B cell (primary cell): ENCODE measurements at regions not wholly inside any gene's neighbourhood (a gene's known extent, or its start where the extent isn't known, plus 50 kb on each side); places are given as distances from the start of the nearest gene placed in this dataset.

Source experiments
- ATAC-seq: fragments of 200-7000 bp; cut with Tn5 transposase; one replicate; pipeline ENCODE4 v1.10.0; 2021; ENCODE audit warnings: low read depth, mild to moderate bottlenecking, moderate number of reproducible peaks, moderate library complexity
- CTCF ChIA-PET: fragments of 350-600 bp; sonication (Branson Sonifier 250); formaldehyde crosslinking; loops from one replicate; lab custom pipeline; 2021; ENCODE audit warnings: antibody characterized with exemption, inconsistent platforms; lab: Charles Lee
- POLR2A ChIA-PET: fragments of 350-600 bp; sonication (Branson Sonifier 250); formaldehyde crosslinking; loops from one replicate; lab custom pipeline; 2021; ENCODE audit warnings: antibody characterized with exemption; lab: Charles Lee
- DNase-seq: peaks from one replicate; pipeline ENCODE4 v3.0.0; 2013
- H2AFZ ChIP-seq: 2 replicates; pipeline ENCODE4 v1.6.1; 2012; ENCODE audit warnings: mild to moderate bottlenecking, low read depth, low read length; ENCODE audit not compliant: insufficient read depth, poor library complexity, severe bottlenecking
- H3K27ac ChIP-seq, 2 donors: 1 replicate in 1 of 2; 2 replicates in 1 of 2; pipeline ENCODE4 v1.5.1; 2012 to 2013; ENCODE audit warnings: low read length in 2 of 2, mild to moderate bottlenecking in 2 of 2, moderate library complexity in 1 of 2
- H3K27me3 ChIP-seq, 4 experiments: fragments of 200-600 bp in 1 of 4; sonication (generic) in 1 of 4; replicated peaks in 1 of 4; 1 replicate in 2 of 4; 2 replicates in 2 of 4; pipeline versions ENCODE4 v1.6.1 to v1.7.0; 2013 to 2016; ENCODE audit warnings: low read length in 3 of 4, mild to moderate bottlenecking in 2 of 4, mixed read lengths in 1 of 4, moderate library complexity in 1 of 4; ENCODE audit not compliant: insufficient read depth in 4 of 4, control insufficient read depth in 3 of 4; ENCODE audit errors: control extremely low read depth in 1 of 4
- H3K36me3 ChIP-seq, 2 experiments: replicated peaks in 1 of 2; 1 replicate in 1 of 2; 2 replicates in 1 of 2; pipeline versions ENCODE4 v1.6.1 to v1.7.1; 2013; ENCODE audit warnings: low read length in 1 of 2; ENCODE audit not compliant: insufficient read depth in 2 of 2, control insufficient read depth in 1 of 2; ENCODE audit errors: control extremely low read depth in 1 of 2, extremely low read depth in 1 of 2
- H3K4me1 ChIP-seq, 2 donors: fragments of 200-600 bp in 1 of 2; sonication (generic) in 1 of 2; 1 replicate in 1 of 2; 2 replicates in 1 of 2; pipeline versions ENCODE4 v1.5.1 to v1.6.1; 2013 to 2017; ENCODE audit warnings: low read length in 2 of 2; ENCODE audit not compliant: control insufficient read depth in 2 of 2, insufficient read depth in 2 of 2
- H3K4me2 ChIP-seq: replicated peaks from 2 replicates; pipeline ENCODE3; 2012; ENCODE audit warnings: mild to moderate bottlenecking, low read depth, low read length; ENCODE audit not compliant: poor library complexity, severe bottlenecking
- H3K4me3 ChIP-seq, 5 experiments: fragments of 200-600 bp in 1 of 5; sonication (generic) in 1 of 5; 1 replicate in 3 of 5; 2 replicates in 2 of 5; pipeline versions ENCODE4 v1.5.1 to v1.7.0; 2011 to 2016; ENCODE audit warnings: low read length in 4 of 5, mild to moderate bottlenecking in 4 of 5, low read depth in 2 of 5, control low read depth in 1 of 5, moderate library complexity in 1 of 5; ENCODE audit not compliant: insufficient read depth in 1 of 5; ENCODE audit errors: control extremely low read depth in 1 of 5, extremely low read depth in 1 of 5
- H3K79me2 ChIP-seq: fragments of 200-600 bp; sonication (generic); one replicate; pipeline ENCODE4 v1.6.0; 2016; ENCODE audit warnings: low read length; ENCODE audit not compliant: control insufficient read depth, insufficient read depth
- H3K9ac ChIP-seq: fragments of 200-600 bp; sonication (generic); 2 replicates; pipeline ENCODE4 v1.6.1; 2017; ENCODE audit warnings: mild to moderate bottlenecking, low read length, moderate library complexity
- H3K9me3 ChIP-seq, 3 donors: one replicate each; pipeline versions ENCODE4 v1.6.1 to v1.7.1; 2013; ENCODE audit warnings: low read length in 2 of 3; ENCODE audit not compliant: control insufficient read depth in 2 of 3, insufficient read depth in 1 of 3; ENCODE audit errors: control extremely low read depth in 1 of 3
- H4K20me1 ChIP-seq: 2 replicates; pipeline ENCODE4 v1.6.0; 2012; ENCODE audit warnings: mild to moderate bottlenecking, low read length; ENCODE audit not compliant: insufficient read depth, control insufficient read depth, poor library complexity, severe bottlenecking
- H3K27ac Mint-ChIP-seq: one replicate; pipeline ENCODE4 v1.8.0; 2021; ENCODE audit warnings: mixed read lengths
- H3K27me3 Mint-ChIP-seq: one replicate; pipeline ENCODE4 v1.8.0; 2021; ENCODE audit warnings: mixed read lengths
- H3K4me1 Mint-ChIP-seq: one replicate; pipeline ENCODE4 v1.8.0; 2021; ENCODE audit warnings: mixed read lengths
- H3K4me3 Mint-ChIP-seq: one replicate; pipeline ENCODE4 v1.8.0; 2021; ENCODE audit warnings: mixed read lengths
- H3K9me3 Mint-ChIP-seq: one replicate; pipeline ENCODE4 v1.8.0; 2022; ENCODE audit warnings: mixed read lengths; ENCODE audit not compliant: insufficient read depth
- EZH2 ChIP-seq: IDR thresholded peaks from 2 replicates; pipeline ENCODE4 v1.6.1; 2012; ENCODE audit warnings: borderline replicate concordance, low read depth, mild to moderate bottlenecking, moderate library complexity, low read length; ENCODE audit not compliant: insufficient read depth, poor library complexity, severe bottlenecking
- WGBS: methylation state at CpG from one replicate; pipeline ENCODE4 v1.1.5; 2013; ENCODE audit warnings: missing lambda C conversion rate; ENCODE audit not compliant: insufficient coverage; 5-methylcytosine and 5-hydroxymethylcytosine counted together
- intact Hi-C: fragments of 100-400 bp; cut with micrococcal nuclease; formaldehyde crosslinking; loops from one replicate; pipeline ENCODE4 v1.10.0; 2022
- TF ChIP-seq, protein P1 (sequence below): fragments of 200-600 bp; IDR thresholded peaks from one replicate; pipeline ENCODE4 v1.8.0; 2022; ENCODE audit warnings: antibody characterized with exemption, mild to moderate bottlenecking

- Histone ChIP-seq H3K79me2 (no peaks in the 10 kb centered on the region), H4K20me1 (no peaks in the 10 kb centered on the region), H3K4me2 (no peak overlapping the region), H3K36me3 (no peaks in the 10 kb centered on the region), H3K27me3 (no peaks in the 10 kb centered on the region), H3K4me1 (no peaks in the 10 kb centered on the region), H3K9me3 (peaks cover 0 to 13% (median 7%) of the 10 kb centered on the region in 3 donors), H3K9ac (no peak overlapping the region), H2AFZ (no peak overlapping the region), H3K4me3 (no peak overlapping the region), H3K27ac (no peak overlapping the region)
- H3K4me1 Mint-ChIP-seq = no peaks in the 10 kb centered on the region
- TF ChIP-seq EZH2 = no peak
- TF ChIP-seq, protein P1, sequence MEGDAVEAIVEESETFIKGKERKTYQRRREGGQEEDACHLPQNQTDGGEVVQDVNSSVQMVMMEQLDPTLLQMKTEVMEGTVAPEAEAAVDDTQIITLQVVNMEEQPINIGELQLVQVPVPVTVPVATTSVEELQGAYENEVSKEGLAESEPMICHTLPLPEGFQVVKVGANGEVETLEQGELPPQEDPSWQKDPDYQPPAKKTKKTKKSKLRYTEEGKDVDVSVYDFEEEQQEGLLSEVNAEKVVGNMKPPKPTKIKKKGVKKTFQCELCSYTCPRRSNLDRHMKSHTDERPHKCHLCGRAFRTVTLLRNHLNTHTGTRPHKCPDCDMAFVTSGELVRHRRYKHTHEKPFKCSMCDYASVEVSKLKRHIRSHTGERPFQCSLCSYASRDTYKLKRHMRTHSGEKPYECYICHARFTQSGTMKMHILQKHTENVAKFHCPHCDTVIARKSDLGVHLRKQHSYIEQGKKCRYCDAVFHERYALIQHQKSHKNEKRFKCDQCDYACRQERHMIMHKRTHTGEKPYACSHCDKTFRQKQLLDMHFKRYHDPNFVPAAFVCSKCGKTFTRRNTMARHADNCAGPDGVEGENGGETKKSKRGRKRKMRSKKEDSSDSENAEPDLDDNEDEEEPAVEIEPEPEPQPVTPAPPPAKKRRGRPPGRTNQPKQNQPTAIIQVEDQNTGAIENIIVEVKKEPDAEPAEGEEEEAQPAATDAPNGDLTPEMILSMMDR = no peak
- no CpG with 5 or more reads among the region's 2 CpGs for WGBS
- no peak overlapping the region for H3K27ac Mint-ChIP-seq
- DNase-seq (no peak), ATAC-seq (no peak)
- intact Hi-C loops = no loop called here
- no peaks in the 10 kb centered on the region for H3K27me3 Mint-ChIP-seq
- H3K4me3 Mint-ChIP-seq = no peak overlapping the region
- peaks cover 6% of the 10 kb centered on the region for H3K9me3 Mint-ChIP-seq
- POLR2A ChIA-PET = no interaction called here
- CTCF ChIA-PET = no interaction called here
Observed at GRCh38 chr14:82192387-82192786, 658.7 kb upstream of the SEL1L start.

DNA sequence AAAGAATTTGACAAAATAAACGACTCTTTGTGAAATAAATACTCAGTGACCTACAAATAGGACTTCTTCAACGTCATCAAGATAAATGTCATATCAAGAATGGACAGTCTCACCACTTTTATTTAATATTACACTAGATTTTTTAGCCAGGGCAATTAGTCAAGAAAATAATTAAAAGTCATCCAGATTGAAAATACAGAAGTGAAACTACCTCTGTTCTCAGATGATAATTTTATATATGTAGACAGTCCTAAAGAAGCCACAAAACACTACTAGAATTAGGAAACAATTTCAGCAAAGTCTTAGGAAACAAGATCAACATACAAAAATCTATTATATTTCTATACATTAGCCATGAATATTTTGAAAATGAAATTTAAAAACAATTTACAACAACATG, 689.6 kb upstream of the SEL1L start:
- Histone ChIP-seq H4K20me1 (no peaks in the 10 kb centered on the region), H3K4me3 (no peak overlapping the region), H3K4me2 (no peak overlapping the region), H3K4me1 (no peaks in the 10 kb centered on the region), H3K9me3 (no peaks in the 10 kb centered on the region), H3K9ac (no peak overlapping the region), H2AFZ (no peak overlapping the region), H3K27me3 (no peaks in the 10 kb centered on the region), H3K27ac (no peak overlapping the region), H3K36me3 (no peaks in the 10 kb centered on the region), H3K79me2 (no peaks in the 10 kb centered on the region)
- Mint-ChIP-seq H3K4me1 (no peaks in the 10 kb centered on the region), H3K27ac (no peak overlapping the region), H3K9me3 (peaks cover 6% of the 10 kb centered on the region), H3K4me3 (no peak overlapping the region), H3K27me3 (no peaks in the 10 kb centered on the region)
- DNase-seq = no peak
- ChIA-PET POLR2A (no interaction called here), CTCF (no interaction called here)
- intact Hi-C loops = no loop called here
- ATAC-seq = no peak
- WGBS = no CpG with 5 or more reads among the region's 2 CpGs
- TF ChIP-seq EZH2 = no peak
- TF ChIP-seq, protein P1 = no peak
